Osteocyte (in vitro differentiated cells): ENCODE measurements at regions not wholly inside any gene's neighbourhood (a gene's known extent, or its start where the extent isn't known, plus 50 kb on each side); places are given as distances from the start of the nearest gene placed in this dataset.

ENCODE experiments used
- DNase-seq: peaks from one replicate; pipeline ENCODE4 v3.0.0; 2021; ENCODE audit warnings: mixed read lengths; ENCODE audit not compliant: unreplicated experiment; ENCODE audit errors: extremely low spot score
- H3K27ac Mint-ChIP-seq: one replicate; pipeline ENCODE4 v1.8.0; 2021; ENCODE audit warnings: mild to moderate bottlenecking, mixed read lengths; ENCODE audit not compliant: unreplicated experiment
- H3K27me3 Mint-ChIP-seq: one replicate; pipeline ENCODE4 v1.8.0; 2021; ENCODE audit warnings: mixed read lengths; ENCODE audit not compliant: unreplicated experiment
- H3K36me3 Mint-ChIP-seq: one replicate; pipeline ENCODE4 v1.8.0; 2021; ENCODE audit warnings: mixed read lengths; ENCODE audit not compliant: unreplicated experiment
- H3K4me1 Mint-ChIP-seq: one replicate; pipeline ENCODE4 v1.8.0; 2021; ENCODE audit warnings: mixed read lengths; ENCODE audit not compliant: unreplicated experiment
- H3K4me3 Mint-ChIP-seq: one replicate; pipeline ENCODE4 v1.8.0; 2021; ENCODE audit warnings: mild to moderate bottlenecking, moderate library complexity, mixed read lengths; ENCODE audit not compliant: unreplicated experiment
- H3K9me3 Mint-ChIP-seq: one replicate; pipeline ENCODE4 v1.8.0; 2021; ENCODE audit warnings: mixed read lengths; ENCODE audit not compliant: unreplicated experiment
- TF ChIP-seq, protein P1 (sequence below): fragments of 200-600 bp; sonication (generic); IDR thresholded peaks from 2 replicates; pipeline ENCODE4 v1.5.0; 2021; ENCODE audit warnings: antibody characterized with exemption, mild to moderate bottlenecking, moderate library complexity

DNA sequence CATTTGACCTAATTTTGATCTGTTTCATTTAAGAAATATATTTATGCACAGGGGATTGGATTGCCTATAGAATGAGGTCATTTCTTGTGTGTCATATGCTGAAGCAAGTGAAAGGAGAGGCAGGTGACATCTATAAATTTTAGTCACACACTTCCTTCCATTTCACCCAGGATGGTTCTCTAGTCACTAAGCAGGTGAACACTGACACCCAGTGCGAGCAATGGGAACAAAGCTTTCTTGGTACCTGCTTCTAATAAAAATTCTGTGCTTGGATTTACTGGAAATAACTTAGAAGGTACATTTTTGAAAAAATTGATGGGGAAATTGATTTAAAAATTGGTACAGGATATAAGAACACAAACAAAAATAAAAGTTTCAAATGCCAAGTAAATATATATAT, 66.9 kb upstream of the MC3R start:
- TF ChIP-seq, protein P1, sequence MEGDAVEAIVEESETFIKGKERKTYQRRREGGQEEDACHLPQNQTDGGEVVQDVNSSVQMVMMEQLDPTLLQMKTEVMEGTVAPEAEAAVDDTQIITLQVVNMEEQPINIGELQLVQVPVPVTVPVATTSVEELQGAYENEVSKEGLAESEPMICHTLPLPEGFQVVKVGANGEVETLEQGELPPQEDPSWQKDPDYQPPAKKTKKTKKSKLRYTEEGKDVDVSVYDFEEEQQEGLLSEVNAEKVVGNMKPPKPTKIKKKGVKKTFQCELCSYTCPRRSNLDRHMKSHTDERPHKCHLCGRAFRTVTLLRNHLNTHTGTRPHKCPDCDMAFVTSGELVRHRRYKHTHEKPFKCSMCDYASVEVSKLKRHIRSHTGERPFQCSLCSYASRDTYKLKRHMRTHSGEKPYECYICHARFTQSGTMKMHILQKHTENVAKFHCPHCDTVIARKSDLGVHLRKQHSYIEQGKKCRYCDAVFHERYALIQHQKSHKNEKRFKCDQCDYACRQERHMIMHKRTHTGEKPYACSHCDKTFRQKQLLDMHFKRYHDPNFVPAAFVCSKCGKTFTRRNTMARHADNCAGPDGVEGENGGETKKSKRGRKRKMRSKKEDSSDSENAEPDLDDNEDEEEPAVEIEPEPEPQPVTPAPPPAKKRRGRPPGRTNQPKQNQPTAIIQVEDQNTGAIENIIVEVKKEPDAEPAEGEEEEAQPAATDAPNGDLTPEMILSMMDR: no peak
- Mint-ChIP-seq H3K9me3 (peaks cover 10% of the 10 kb centered on the region), H3K36me3 (no peaks in the 10 kb centered on the region), H3K27ac (no peak overlapping the region), H3K4me1 (no peaks in the 10 kb centered on the region), H3K27me3 (no peaks in the 10 kb centered on the region), H3K4me3 (no peak overlapping the region)
- no peak for DNase-seq

DNA sequence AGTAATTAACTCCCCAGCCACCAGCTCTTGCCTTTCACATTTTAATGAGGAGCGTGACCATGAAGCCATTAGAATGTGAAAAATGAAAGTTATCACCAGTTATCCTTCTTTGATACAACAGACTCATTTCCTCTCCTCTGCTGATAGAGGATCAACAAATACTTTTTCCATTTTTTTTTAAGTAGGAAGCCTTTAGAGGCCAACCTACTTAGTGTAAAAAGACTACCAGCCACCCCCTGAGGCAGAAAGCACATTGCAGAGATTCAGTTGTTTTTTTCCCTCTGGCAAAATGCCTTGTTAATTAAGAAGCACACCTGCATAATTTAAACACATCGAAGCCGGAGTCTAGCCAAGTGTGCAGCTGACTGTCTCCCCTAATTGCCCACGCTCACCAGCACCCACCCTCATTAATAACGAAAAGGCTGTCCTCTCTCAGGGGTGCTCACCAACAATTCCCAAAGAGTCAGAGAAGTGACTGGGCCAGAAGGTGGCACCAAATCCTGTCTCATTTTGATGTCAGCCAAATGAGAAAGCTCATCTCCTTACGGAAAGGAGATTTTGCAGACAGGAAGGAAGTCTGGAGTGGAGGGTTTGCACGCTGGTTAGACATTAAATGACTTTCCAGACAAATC, 60.9 kb upstream of the MC3R start:
- no peaks in the 10 kb centered on the region for H3K27me3 Mint-ChIP-seq
- TF ChIP-seq, protein P1: no peak
- DNase-seq: no peak
- no peaks in the 10 kb centered on the region for H3K4me1 Mint-ChIP-seq
- H3K4me3 Mint-ChIP-seq: no peak overlapping the region
- H3K27ac Mint-ChIP-seq: no peak overlapping the region
- H3K9me3 Mint-ChIP-seq: peaks cover 21% of the 10 kb centered on the region
- no peaks in the 10 kb centered on the region for H3K36me3 Mint-ChIP-seq

DNA sequence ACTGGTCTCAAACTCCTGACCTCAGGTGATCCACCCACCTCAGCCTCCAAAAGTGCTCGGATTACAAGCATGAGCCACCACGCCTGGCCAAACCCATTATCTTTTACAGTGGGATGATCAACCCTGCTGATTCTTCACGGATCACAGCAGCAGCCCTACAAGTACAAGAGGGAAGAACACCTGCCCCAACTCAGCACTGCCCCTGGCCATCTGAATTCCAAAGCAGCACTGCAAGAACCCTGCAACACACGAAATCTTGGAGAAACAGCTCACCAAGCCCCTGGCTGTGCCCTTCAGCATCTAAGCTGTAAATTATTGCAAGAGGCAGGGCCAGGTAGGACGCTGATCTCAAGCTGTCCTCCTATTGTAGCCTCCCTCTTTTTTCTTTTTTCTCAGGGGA, 54.5 kb upstream of the MC3R start:
- no peaks in the 10 kb centered on the region for H3K36me3 Mint-ChIP-seq

DNA sequence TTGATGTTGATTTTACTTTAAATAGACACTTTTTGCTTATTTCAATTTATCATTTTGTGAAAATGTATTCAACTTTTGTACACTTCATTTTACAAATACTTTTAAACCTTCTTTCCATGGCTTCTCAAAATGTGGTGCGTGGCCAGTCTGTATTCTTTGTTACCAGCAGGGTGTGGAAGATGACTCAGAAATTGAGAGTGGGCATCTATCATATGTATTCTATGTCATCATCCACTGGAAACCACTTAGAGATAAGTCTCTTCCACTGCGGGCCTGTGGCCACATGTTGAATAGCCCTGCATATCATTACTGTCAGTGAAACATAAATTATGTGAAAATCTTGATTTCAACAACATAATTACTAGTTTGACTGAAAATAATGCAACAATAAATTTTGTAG, 52.6 kb upstream of the MC3R start:
- Mint-ChIP-seq H3K36me3 (no peaks in the 10 kb centered on the region), H3K4me3 (no peak overlapping the region), H3K9me3 (peaks cover 41% of the 10 kb centered on the region), H3K27me3 (no peaks in the 10 kb centered on the region), H3K27ac (no peak overlapping the region), H3K4me1 (no peaks in the 10 kb centered on the region)
- TF ChIP-seq, protein P1: no peak
- no peak for DNase-seq

More for the DNA sequence above, 54.5 kb upstream of the MC3R start:
- no peak for DNase-seq
- Mint-ChIP-seq H3K27ac (no peak overlapping the region), H3K4me1 (no peaks in the 10 kb centered on the region), H3K27me3 (no peaks in the 10 kb centered on the region), H3K4me3 (no peak overlapping the region), H3K9me3 (peaks cover 30% of the 10 kb centered on the region)
- TF ChIP-seq, protein P1: no peak
